Peyer's patch (tissue), 4 donors: ENCODE measurements at regions not wholly inside any gene's neighbourhood (a gene's known extent, or its start where the extent isn't known, plus 50 kb on each side); places are given as distances from the start of the nearest gene placed in this dataset.

Experiments
- CTCF ChIP-seq, 6 experiments: fragments of 450-650 bp in 4 of 6; fragments of 200-600 bp in 2 of 6; sonication (generic) in 1 of 6; IDR thresholded peaks; one replicate each; pipeline ENCODE4 v1.5.1; 2017 to 2019; ENCODE audit warnings: antibody characterized with exemption in 6 of 6, mild to moderate bottlenecking in 3 of 6, moderate library complexity in 1 of 6
- POLR2A ChIP-seq, 2 donors: fragments of 450-650 bp; IDR thresholded peaks; one replicate each; pipeline ENCODE4 v1.5.1; 2017; ENCODE audit warnings: antibody characterized with exemption in 2 of 2, mild to moderate bottlenecking in 2 of 2, moderate library complexity in 2 of 2

- TF ChIP-seq POLR2A (IDR thresholded peaks at IDR 0.05), result no peak
- TF ChIP-seq CTCF (IDR thresholded peaks at IDR 0.05), result no peak
Measured at GRCh38 chr3:152540120-152540519, 271.4 kb downstream of the MBNL1 start.
